H1 (cell line): ENCODE measurements at regions not wholly inside any gene's neighbourhood (a gene's known extent, or its start where the extent isn't known, plus 50 kb on each side); places are given as distances from the start of the nearest gene placed in this dataset.

Source experiments
- CHD7 ChIP-seq: fragments of 300-600 bp; sonication (generic); IDR thresholded peaks from 2 replicates; pipeline ENCODE4 v1.7.1; 2012; ENCODE audit warnings: low read length, moderate library complexity, mild to moderate bottlenecking, inconsistent platforms; ENCODE audit not compliant: insufficient replicate concordance
- GABPA ChIP-seq: IDR thresholded peaks from 2 replicates; pipeline ENCODE4 v1.6.1; 2011; ENCODE audit warnings: mild to moderate bottlenecking, low read length, moderate library complexity, borderline replicate concordance; ENCODE audit not compliant: insufficient read depth

- no peak for TF ChIP-seq CHD7
- no peak for TF ChIP-seq GABPA
These were observed 117.8 kb downstream of the RPLP1 start (continued) for GRCh38 chr15:69570454-69570853.
